Stimulated activated CD4-positive, alpha-beta T cell treated with anti-CD3 and anti-CD28 coated beads, TNF-alpha, amount 100 ng/mL, for 4 hours (primary cell): ENCODE measurements at regions not wholly inside any gene's neighbourhood (a gene's known extent, or its start where the extent isn't known, plus 50 kb on each side); places are given as distances from the start of the nearest gene placed in this dataset.
A peak's percentile ranks its signal among the peaks of the same experiment; 100 is the strongest.

Experiments
- DNase-seq, 3 experiments: peaks; one replicate each; pipeline ENCODE4 v3.0.0-alpha.2; 2020; ENCODE audit warnings: low read depth in 3 of 3

GRCh38 chr11:8799273-8799672 is 111.7 kb upstream of the AKIP1 start:
- DNase-seq: no peak

- no peak for DNase-seq
These were observed 110.4 kb upstream of the AKIP1 start for GRCh38 chr11:8800520-8801110.

GRCh38 chr11:8801121-8801520 is 109.9 kb upstream of the AKIP1 start:
- DNase-seq: no peak

- no peak for DNase-seq
These were observed 108.7 kb upstream of the AKIP1 start for GRCh38 chr11:8802251-8802650.

- no peak for DNase-seq
These were observed 107.0 kb upstream of the AKIP1 start for GRCh38 chr11:8803973-8804372.

GRCh38 chr11:8805296-8805695 is 105.7 kb upstream of the AKIP1 start:
- no peak for DNase-seq

GRCh38 chr11:8806974-8807373 is 104.0 kb upstream of the AKIP1 start:
- DNase-seq: no peak

GRCh38 chr11:8807544-8808225 is 103.3 kb upstream of the AKIP1 start:
- DNase-seq: no peak

- no peak for DNase-seq
These were observed 102.8 kb upstream of the AKIP1 start for GRCh38 chr11:8808226-8808585.

- DNase-seq: no peak
These were observed 101.6 kb upstream of the AKIP1 start for GRCh38 chr11:8809241-8809938.

- DNase-seq: no peak
These were observed 101.0 kb upstream of the AKIP1 start for GRCh38 chr11:8809939-8810539.

- no peak for DNase-seq
These were observed 100.3 kb upstream of the AKIP1 start for GRCh38 chr11:8810540-8811301.

GRCh38 chr11:8811571-8811970 is 99.4 kb upstream of the AKIP1 start:
- no peak for DNase-seq

- DNase-seq: no peak
These were observed 98.6 kb upstream of the AKIP1 start for GRCh38 chr11:8812438-8812837.

- DNase-seq: peak in 2 of 3 experiments; percentile 1 to 11
These were observed 97.3 kb upstream of the AKIP1 start for GRCh38 chr11:8813658-8814057.

- no peak for DNase-seq
These were observed 96.6 kb upstream of the AKIP1 start for GRCh38 chr11:8814209-8814922.

GRCh38 chr11:8814923-8815240 is 96.1 kb upstream of the AKIP1 start:
- no peak for DNase-seq

GRCh38 chr11:8818421-8818820 is 92.6 kb upstream of the AKIP1 start:
- DNase-seq: no peak

GRCh38 chr11:8820401-8820800 is 90.6 kb upstream of the AKIP1 start:
- DNase-seq: no peak

GRCh38 chr11:8822469-8822868 is 88.5 kb upstream of the AKIP1 start:
- no peak for DNase-seq

GRCh38 chr11:8823174-8823742 is 87.7 kb upstream of the AKIP1 start:
- no peak for DNase-seq
